Left lobe of liver (tissue), 2 donors: ENCODE measurements at regions not wholly inside any gene's neighbourhood (a gene's known extent, or its start where the extent isn't known, plus 50 kb on each side); places are given as distances from the start of the nearest gene placed in this dataset.
A peak's percentile ranks its signal among the peaks of the same experiment; 100 is the strongest.
"Not testable (repeated sequence)": the region's sequence is repeated elsewhere in the genome, so short reads cannot be mapped to it uniquely, and the experiment has no call there.

Experiments used
- ATAC-seq: fragments of 200-7000 bp; cut with Tn5 transposase; one replicate; pipeline ENCODE4 v1.9.1; 2020; ENCODE audit warnings: mild to moderate bottlenecking, moderate library complexity
- DNase-seq: peaks from one replicate; pipeline ENCODE4 v3.0.0-alpha.2; 2020; ENCODE audit warnings: low spot score
- donor health status: DM: no; HTN: no; CAD: no; lungs with moderate emphysema.
- donor health status: DM: no; HTN: yes; CAD: no.

- no peak for DNase-seq
- no peak for ATAC-seq
Measured at GRCh38 chr9:86507212-86507630, 153.0 kb upstream of the TUT7 start.

- no peak for ATAC-seq
Measured at GRCh38 chr9:86503942-86504341, 149.7 kb upstream of the TUT7 start.

GRCh38 chr9:86503314-86503713, 149.1 kb upstream of the TUT7 start:
- ATAC-seq (no peak), DNase-seq (no peak)

More at GRCh38 chr9:86503942-86504341, 149.7 kb upstream of the TUT7 start:
- no peak for DNase-seq

GRCh38 chr9:86500667-86501435, 146.6 kb upstream of the TUT7 start:
- DNase-seq: no peak
- ATAC-seq: no peak

- no peak for ATAC-seq
Measured at GRCh38 chr9:86500031-86500430, 145.8 kb upstream of the TUT7 start.

GRCh38 chr9:86494644-86495111, 140.5 kb upstream of the TUT7 start:
- no peak for DNase-seq
- no peak for ATAC-seq

More at GRCh38 chr9:86500031-86500430, 145.8 kb upstream of the TUT7 start:
- no peak for DNase-seq

GRCh38 chr9:86491468-86492266, 137.5 kb upstream of the TUT7 start:
- DNase-seq: no peak
- ATAC-seq: no peak

- DNase-seq (no peak), ATAC-seq (no peak)
Measured at GRCh38 chr9:86488794-86489193, 134.6 kb upstream of the TUT7 start.

- DNase-seq (no peak), ATAC-seq (no peak)
Measured at GRCh38 chr9:86488345-86488744, 134.1 kb upstream of the TUT7 start.

GRCh38 chr9:86487838-86488233, 133.6 kb upstream of the TUT7 start:
- DNase-seq: no peak
- ATAC-seq: no peak

GRCh38 chr9:86486891-86487837, 133.0 kb upstream of the TUT7 start:
- no peak for DNase-seq
- ATAC-seq: peak; percentile 85

GRCh38 chr9:86485359-86485758, 131.1 kb upstream of the TUT7 start:
- no peak for ATAC-seq
- no peak for DNase-seq

- DNase-seq (no peak), ATAC-seq (no peak)
Measured at GRCh38 chr9:86483496-86483895, 129.3 kb upstream of the TUT7 start.

GRCh38 chr9:86481466-86481865, 127.3 kb upstream of the TUT7 start:
- no peak for ATAC-seq
- DNase-seq: no peak

- not testable (repeated sequence) for ATAC-seq, DNase-seq
Measured at GRCh38 chr9:86475255-86475654, 121.0 kb upstream of the TUT7 start.

- no peak for DNase-seq
- ATAC-seq: no peak
Measured at GRCh38 chr9:86471171-86471815, 117.1 kb upstream of the TUT7 start.

GRCh38 chr9:86470326-86470725, 116.1 kb upstream of the TUT7 start:
- peak; percentile 87 for ATAC-seq
- no peak for DNase-seq

- ATAC-seq (no peak), DNase-seq (no peak)
Measured at GRCh38 chr9:86469476-86470250, 115.5 kb upstream of the TUT7 start.

- ATAC-seq: peak; percentile 58
Measured at GRCh38 chr9:86464242-86464641, 110.0 kb upstream of the TUT7 start.

More at GRCh38 chr9:86464242-86464641, 110.0 kb upstream of the TUT7 start:
- DNase-seq: no peak
